B cell (primary cell): ENCODE measurements at regions not wholly inside any gene's neighbourhood (a gene's known extent, or its start where the extent isn't known, plus 50 kb on each side); places are given as distances from the start of the nearest gene placed in this dataset.

Experiments
- EZH2 ChIP-seq: IDR thresholded peaks from 2 replicates; pipeline ENCODE4 v1.6.1; 2012; ENCODE audit warnings: borderline replicate concordance, low read depth, mild to moderate bottlenecking, moderate library complexity, low read length; ENCODE audit not compliant: insufficient read depth, poor library complexity, severe bottlenecking
- TF ChIP-seq, protein P1 (sequence below): fragments of 200-600 bp; IDR thresholded peaks from one replicate; pipeline ENCODE4 v1.8.0; 2022; ENCODE audit warnings: antibody characterized with exemption, mild to moderate bottlenecking

- TF ChIP-seq, protein P1, sequence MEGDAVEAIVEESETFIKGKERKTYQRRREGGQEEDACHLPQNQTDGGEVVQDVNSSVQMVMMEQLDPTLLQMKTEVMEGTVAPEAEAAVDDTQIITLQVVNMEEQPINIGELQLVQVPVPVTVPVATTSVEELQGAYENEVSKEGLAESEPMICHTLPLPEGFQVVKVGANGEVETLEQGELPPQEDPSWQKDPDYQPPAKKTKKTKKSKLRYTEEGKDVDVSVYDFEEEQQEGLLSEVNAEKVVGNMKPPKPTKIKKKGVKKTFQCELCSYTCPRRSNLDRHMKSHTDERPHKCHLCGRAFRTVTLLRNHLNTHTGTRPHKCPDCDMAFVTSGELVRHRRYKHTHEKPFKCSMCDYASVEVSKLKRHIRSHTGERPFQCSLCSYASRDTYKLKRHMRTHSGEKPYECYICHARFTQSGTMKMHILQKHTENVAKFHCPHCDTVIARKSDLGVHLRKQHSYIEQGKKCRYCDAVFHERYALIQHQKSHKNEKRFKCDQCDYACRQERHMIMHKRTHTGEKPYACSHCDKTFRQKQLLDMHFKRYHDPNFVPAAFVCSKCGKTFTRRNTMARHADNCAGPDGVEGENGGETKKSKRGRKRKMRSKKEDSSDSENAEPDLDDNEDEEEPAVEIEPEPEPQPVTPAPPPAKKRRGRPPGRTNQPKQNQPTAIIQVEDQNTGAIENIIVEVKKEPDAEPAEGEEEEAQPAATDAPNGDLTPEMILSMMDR, result no peak
- TF ChIP-seq EZH2, result no peak
Observed at GRCh38 chr15:38622908-38623307, 58.3 kb upstream of the RASGRP1 start.
